NK-92 treated with Interleukin-12 subunit alpha and Interleukin-12 subunit beta, amount 100 ng/mL, for 24 hours (cell line): ENCODE measurements at regions not wholly inside any gene's neighbourhood (a gene's known extent, or its start where the extent isn't known, plus 50 kb on each side); places are given as distances from the start of the nearest gene placed in this dataset.

Source experiments
- DNase-seq: peaks from one replicate; lab custom pipeline; 2025; lab: John Stamatoyannopoulos, UW

GRCh38 chr16:5487728-5488127 is 390.1 kb upstream of the EEF2KMT start:
- DNase-seq = no peak

- no peak for DNase-seq
Measured at GRCh38 chr16:5482256-5482655, 384.7 kb upstream of the EEF2KMT start.

DNA sequence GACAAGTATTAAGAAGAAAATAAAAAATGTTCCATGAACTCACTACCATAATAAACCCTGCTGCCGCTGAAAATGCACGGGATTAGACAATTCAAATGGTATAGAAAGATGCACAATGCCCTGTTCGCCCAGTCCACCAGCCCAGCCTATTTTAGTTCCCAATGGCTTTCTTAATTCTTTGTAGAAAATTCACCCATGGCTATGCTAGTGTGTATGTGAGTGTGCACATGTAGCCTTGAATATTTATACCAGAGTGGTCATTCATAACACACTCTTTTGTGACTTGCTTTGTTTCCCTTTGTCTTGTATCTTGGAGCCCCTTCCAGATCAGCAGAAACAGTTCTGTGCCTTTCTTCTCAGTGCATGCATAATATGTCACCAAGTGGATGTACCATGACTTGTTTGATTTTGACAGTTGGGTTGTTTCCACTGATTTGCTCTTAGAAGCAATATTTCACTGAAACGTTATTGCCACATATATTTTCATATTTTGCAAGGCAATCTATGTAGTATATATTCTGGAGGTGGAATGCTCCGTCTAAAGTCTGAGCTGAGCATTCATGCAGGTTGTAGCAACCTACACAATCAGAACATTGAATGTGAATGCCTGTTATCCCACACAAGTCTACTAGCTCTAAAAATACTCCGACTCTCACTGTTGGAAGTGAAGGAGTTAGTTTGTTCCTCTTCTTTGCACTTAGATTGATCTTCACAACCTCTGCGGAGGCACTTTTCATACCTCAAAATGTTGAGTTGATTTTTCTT is 383.0 kb upstream of the EEF2KMT start:
- no peak for DNase-seq

GRCh38 chr16:5479926-5480325 is 382.3 kb upstream of the EEF2KMT start:
- no peak for DNase-seq

- DNase-seq = no peak
Measured at GRCh38 chr16:5478036-5478435, 380.4 kb upstream of the EEF2KMT start.

GRCh38 chr16:5477251-5477650 is 379.7 kb upstream of the EEF2KMT start:
- DNase-seq = no peak

DNA sequence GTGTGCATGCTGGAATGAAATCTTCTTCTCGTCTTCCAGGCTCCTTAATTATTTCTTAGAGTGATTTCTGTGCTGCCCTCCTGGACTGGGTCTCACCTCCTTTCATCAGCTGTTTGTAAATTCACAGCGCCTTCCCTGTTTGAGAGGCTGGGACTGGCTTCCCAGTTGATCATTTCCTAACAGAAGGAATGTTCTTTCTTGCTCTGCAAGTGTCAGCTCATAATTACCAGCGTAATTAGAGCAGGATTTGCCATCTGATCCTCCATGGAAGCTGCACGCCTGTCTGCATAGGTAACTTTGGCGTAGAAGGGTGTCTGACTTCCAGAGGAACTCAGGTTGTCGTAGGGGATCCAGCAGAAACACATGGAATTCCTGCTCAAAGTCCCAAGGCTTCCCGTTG is 375.0 kb upstream of the EEF2KMT start:
- no peak for DNase-seq

- no peak for DNase-seq
Measured at GRCh38 chr16:5468488-5468887, 370.9 kb upstream of the EEF2KMT start.

DNA sequence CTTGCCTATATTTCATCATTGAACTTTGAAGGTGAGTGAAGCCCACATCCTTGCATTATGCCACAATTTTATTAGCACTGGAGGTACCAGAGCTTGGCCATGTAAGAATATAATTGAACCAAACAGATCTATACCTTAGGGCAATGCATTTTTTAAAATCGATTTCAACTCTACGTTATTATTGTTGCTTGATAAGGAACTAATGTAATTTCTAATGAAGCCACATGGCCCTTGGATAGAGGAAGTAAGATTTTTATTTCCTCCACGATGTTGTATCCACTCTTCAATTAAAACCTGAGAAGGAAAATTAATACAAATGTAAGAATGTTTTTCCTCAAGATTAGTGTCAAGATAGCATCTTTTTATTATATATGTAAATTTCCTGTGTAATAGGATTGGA is 370.0 kb upstream of the EEF2KMT start:
- no peak for DNase-seq

DNA sequence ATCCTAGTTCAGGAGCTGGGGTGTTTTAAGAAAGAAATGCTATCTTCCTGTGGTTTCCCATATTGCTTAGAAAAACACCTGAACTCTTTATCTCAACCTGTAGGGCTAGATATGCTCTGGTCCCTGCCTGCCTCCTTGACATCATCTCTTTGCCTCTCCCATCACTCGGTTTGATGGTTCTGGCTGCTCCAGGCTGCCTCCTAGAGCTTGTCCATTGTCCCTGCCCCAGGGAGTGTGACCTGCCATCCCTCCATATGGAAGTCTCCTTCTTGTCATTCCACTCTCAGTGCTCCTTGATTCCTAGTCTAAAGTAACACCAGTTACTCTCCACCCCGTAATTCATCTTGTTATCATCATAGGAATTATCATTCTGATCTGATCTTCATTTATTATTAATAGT is 369.0 kb upstream of the EEF2KMT start:
- no peak for DNase-seq

DNA sequence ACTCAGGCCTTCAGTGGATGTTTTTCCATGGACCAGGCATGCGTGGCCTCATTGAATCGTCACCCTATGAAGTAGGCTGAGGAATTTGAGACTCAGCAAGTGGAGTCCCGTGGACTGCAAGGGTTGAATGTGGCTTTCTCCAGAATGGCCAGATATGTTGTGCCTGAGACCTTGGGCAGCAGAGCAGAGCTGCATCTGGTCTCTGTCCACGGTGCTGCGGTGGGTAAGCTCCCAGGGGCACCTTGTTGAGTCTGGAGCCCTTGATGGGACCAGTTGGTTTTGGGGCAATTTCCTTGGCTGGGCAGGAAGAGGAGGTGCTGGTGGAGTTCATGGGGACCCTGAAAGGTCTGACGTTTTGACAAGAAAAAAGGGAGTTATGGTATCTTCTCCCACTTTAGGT is 368.1 kb upstream of the EEF2KMT start:
- no peak for DNase-seq

DNA sequence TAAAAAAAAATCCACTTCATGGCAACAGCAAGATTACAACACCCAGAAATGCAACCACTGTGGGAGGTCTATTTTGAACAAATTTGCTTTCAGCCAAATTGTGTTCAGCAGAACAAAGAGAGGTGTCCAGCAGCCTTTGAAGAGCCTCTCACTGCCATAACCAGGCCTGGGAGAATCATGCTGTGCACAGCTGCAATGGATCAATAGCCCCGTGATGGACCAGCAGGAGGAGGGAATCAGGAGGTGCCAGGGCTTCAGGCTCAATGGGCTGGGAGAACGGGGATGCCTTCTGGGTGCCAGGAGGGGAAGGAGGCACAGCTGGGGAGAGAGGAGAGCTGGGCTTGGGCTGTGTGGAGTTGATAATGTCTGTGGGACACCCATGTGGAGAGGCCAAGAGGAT is 366.2 kb upstream of the EEF2KMT start:
- no peak for DNase-seq

- no peak for DNase-seq
Measured at GRCh38 chr16:5461574-5461973, 364.0 kb upstream of the EEF2KMT start.

GRCh38 chr16:5461141-5461540 is 363.5 kb upstream of the EEF2KMT start:
- no peak for DNase-seq

DNA sequence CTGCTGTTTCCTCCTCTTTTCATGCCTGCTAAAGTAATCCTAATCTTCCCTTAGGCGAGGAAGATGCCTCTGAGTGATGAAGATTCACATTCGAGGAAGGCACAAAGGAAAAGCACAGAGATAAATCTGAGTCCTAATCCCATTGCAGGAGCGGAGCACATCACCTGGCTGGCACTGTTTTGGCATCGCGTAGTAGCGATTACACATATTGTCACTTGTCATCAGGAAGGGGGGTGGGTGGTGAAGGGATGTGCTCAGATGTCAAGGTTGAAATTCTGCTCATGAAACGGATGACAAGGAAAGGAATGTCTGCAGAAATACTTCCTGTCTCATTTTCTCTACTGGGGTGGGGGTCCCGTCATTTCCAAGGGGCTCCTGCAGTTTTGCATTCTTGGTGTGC is 363.1 kb upstream of the EEF2KMT start:
- DNase-seq = no peak

DNA sequence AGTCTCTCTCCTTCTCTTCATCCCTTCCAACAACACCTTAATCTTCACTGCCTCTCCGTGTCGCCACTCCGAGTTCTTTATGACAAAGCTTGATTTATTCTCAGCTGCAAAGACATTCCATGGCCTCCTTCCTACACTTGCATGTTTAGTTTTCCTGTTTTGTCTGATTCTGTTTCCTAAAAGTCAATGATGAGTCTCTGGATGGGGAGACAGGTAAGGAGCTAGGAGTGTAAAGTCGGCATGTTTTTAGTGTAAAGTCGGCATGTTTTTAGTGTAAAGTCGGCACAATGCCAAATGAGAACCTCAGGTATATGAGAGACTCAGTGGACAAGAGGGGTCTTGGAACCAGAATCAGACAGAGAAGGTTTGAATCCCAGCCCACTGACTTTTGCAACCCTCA is 362.3 kb upstream of the EEF2KMT start:
- no peak for DNase-seq

DNA sequence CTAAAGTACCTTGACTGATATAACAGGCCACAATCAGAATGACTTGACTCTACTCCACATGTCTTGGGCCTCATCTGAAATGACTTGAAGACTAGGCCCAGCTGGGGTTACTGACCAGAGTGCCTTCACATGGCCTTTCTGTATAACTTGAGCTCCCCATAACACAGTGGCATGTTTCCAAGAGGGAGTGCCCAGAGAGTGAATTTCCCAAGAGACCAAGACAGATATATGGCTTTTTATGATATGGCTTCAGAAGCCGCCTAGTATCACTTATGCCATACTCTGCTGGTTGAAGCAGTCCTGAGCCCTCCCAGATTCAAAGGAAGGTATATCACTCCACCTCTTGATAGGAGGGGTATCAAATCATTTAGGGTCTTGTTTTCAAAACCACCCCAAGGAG is 357.5 kb upstream of the EEF2KMT start:
- no peak for DNase-seq

- no peak for DNase-seq
Measured at GRCh38 chr16:5454349-5454748, 356.8 kb upstream of the EEF2KMT start.

- no peak for DNase-seq
Measured at GRCh38 chr16:5451641-5452040, 354.0 kb upstream of the EEF2KMT start.

DNA sequence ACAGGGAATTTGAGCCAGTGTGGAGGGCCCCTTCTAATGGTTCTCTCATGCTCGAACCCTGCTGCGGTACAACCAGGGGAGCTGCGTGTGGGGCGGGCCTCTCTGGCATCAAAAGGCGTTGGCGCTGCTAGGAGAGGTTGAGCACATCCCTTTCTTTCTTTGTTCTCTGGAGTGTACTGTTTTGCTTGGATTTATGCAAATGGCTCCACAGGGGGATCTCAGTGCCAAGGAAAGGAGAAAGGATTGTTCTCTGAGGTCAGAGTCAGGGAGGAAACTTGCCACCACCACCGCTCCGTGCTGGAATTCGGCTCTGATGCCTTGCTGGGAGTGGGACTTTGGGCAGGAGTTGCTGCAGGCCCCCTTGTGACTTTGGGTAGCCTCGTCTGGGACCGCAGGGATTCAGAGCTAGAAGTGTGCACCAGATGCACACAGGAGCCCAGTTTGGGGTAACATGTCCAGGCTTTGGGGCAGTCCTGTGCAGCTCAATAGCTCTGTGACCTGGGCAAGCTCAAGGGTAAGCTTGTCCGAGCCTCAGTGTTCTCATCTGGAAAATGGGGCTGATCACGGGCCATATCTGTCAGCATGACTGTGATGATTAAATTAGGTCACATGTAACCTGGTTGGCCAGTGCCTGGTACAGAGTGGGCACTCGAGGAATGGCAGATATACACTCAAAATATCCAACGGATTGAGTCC is 353.0 kb upstream of the EEF2KMT start:
- no peak for DNase-seq

GRCh38 chr16:5449901-5450300 is 352.3 kb upstream of the EEF2KMT start:
- DNase-seq = no peak

DNA sequence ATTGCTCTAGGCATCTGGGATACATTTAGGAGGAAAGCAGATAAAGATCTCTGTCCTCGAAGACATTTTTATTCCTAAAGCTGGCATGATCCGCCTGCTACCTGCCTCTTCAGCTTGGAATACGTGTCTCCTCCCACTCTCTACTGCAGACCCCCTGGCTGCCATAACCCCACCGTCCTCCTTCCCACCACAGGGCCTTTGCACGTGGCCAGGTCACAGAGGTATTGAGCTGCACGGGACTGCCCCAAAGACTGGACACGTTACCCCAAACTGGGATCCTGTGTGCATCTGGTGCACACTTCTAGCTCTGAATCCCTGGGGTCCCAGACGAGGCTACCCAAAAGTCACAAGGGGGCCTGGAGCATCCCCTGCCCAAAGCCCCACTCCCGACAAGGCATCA is 351.2 kb upstream of the EEF2KMT start:
- DNase-seq = no peak

- no peak for DNase-seq
Measured at GRCh38 chr16:5447734-5448133, 350.1 kb upstream of the EEF2KMT start.
